Mucosa of descending colon (tissue), 3 donors: ENCODE measurements at regions not wholly inside any gene's neighbourhood (a gene's known extent, or its start where the extent isn't known, plus 50 kb on each side); places are given as distances from the start of the nearest gene placed in this dataset.
"Not testable (repeated sequence)": the region's sequence is repeated elsewhere in the genome, so short reads cannot be mapped to it uniquely, and the experiment has no call there.

Experiments used
- ATAC-seq: fragments of 200-7000 bp; cut with Tn5 transposase; one replicate; pipeline ENCODE4 v1.9.1; 2020; ENCODE audit warnings: mild to moderate bottlenecking, moderate library complexity
- DNase-seq, 3 donors: peaks; one replicate each; pipeline ENCODE4 v3.0.0-alpha.2; 2020
- H3K36me3 ChIP-seq: fragments of 200-600 bp; one replicate; pipeline ENCODE4 v1.8.0; 2021; ENCODE audit warnings: low read depth, mild to moderate bottlenecking
- H3K4me1 ChIP-seq: fragments of 200-600 bp; one replicate; pipeline ENCODE4 v1.8.0; 2021; ENCODE audit warnings: low read depth, mild to moderate bottlenecking
- H3K4me3 ChIP-seq: fragments of 200-600 bp; one replicate; pipeline ENCODE4 v1.8.0; 2021; ENCODE audit warnings: mild to moderate bottlenecking
- H3K9me3 ChIP-seq: fragments of 200-600 bp; one replicate; pipeline ENCODE4 v1.8.0; 2021; ENCODE audit warnings: mild to moderate bottlenecking
- intact Hi-C, 2 donors: fragments of 100-400 bp; cut with DNase I in 1 of 2; cut with micrococcal nuclease in 1 of 2; formaldehyde crosslinking; loops; one replicate each; pipeline versions ENCODE4 v1.11.0 to v1.11.1; 2022; cut with DNase I, micrococcal nuclease
- TF ChIP-seq, protein P1 (sequence below): fragments of 200-600 bp; IDR thresholded peaks from one replicate; pipeline ENCODE4 v1.8.0; 2022; ENCODE audit warnings: antibody characterized with exemption, mild to moderate bottlenecking
- donor health status: DM: no; HTN: no; CAD: no; lungs with moderate emphysema.
- donor health status: DM: no; HTN: no; CAD: no.
- donor health status: DM: no; HTN: yes; CAD: no.

DNA sequence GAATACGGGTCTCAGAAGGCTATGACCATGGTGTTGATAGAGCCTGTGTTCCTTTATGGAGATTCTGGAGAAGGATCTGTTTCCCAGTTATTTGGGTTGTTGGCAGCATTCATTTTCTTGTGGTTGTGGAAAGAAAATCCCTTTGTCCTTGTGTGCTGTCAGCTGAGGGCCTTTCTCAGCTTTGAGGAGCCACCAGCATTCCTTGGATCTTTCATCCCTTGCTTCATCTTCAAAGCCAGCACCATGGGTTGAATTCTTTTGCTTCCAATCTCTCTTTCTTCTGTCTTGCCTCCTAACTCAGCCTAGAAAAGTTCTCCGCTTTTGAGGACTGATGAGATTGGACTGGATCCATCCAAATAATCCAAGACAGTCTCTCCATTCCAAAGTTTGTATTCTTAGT is 103.2 kb upstream of the MMADHC start:
- H3K36me3 ChIP-seq = no peaks in the 10 kb centered on the region
- TF ChIP-seq, protein P1, sequence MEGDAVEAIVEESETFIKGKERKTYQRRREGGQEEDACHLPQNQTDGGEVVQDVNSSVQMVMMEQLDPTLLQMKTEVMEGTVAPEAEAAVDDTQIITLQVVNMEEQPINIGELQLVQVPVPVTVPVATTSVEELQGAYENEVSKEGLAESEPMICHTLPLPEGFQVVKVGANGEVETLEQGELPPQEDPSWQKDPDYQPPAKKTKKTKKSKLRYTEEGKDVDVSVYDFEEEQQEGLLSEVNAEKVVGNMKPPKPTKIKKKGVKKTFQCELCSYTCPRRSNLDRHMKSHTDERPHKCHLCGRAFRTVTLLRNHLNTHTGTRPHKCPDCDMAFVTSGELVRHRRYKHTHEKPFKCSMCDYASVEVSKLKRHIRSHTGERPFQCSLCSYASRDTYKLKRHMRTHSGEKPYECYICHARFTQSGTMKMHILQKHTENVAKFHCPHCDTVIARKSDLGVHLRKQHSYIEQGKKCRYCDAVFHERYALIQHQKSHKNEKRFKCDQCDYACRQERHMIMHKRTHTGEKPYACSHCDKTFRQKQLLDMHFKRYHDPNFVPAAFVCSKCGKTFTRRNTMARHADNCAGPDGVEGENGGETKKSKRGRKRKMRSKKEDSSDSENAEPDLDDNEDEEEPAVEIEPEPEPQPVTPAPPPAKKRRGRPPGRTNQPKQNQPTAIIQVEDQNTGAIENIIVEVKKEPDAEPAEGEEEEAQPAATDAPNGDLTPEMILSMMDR = no peak
- no peaks in the 10 kb centered on the region for H3K9me3 ChIP-seq
- DNase-seq (no peak), ATAC-seq (no peak)
- intact Hi-C loops = no loop called here
- H3K4me1 ChIP-seq = no peaks in the 10 kb centered on the region
- H3K4me3 ChIP-seq = no peak overlapping the region

DNA sequence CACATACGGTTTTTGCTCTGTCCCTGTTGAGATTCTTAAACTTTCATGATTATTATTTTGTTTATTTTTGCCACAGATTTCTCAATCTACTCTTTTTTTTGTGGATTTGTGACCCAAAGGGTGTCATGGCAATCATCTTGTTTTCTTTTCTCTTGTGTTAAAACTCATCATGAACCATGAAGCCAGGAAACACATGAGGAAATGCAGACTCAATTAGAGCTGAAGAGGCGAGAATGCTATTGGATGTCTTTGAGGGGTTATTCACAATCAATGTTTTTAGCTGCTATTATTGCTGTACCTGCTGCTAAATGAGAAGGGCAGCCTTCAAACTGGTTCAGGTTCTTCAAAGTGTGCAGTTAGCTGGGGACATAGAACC is 99.5 kb upstream of the MMADHC start:
- intact Hi-C loops = no loop called here
- Histone ChIP-seq H3K4me1 (no peaks in the 10 kb centered on the region), H3K9me3 (no peaks in the 10 kb centered on the region), H3K4me3 (no peak overlapping the region), H3K36me3 (no peaks in the 10 kb centered on the region)
- DNase-seq (no peak), ATAC-seq (no peak)
- TF ChIP-seq, protein P1 = no peak

DNA sequence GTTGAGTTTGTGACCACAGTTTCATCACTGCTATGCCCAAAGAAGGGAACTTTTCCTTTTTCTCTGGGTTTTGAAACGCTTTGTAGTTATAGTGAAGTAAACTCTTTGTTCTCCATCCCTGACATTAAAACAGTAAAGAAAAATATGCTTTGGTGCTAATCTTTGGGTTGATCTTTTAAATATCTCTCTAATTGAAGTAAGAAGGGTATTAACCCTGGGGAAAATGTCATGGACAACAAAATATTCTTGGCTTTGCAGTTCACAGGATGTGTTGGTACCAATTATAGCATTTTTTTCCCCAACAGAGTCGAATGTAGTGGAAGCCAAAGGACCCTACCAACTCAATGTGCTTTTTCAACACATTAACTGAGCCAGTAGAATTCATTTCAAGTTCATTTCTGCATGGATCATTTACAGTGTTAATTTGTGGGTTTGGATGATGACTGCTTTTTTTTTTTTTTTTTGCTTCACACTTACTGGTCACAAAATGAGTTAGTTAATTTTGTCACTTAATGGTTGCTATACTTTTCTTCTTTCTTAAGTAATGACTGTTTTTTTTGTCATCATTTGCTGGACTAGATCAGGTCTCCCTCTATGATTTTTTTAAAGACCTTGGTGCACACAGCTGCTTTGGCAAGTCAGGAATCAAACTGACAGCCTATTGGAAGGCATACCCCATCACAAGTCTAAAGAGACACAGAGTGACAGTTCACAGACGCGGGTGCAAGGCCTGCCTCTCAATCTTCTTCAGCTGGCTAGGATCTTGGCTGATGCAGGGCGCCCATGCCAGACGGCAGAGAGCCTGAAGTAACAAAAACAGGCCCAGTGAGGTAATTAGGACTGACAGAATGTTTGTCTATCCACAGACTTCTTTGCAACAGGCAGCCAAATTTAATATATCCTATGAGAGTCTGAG is 98.8 kb upstream of the MMADHC start:
- intact Hi-C loops = no loop called here
- ATAC-seq = no peak
- Histone ChIP-seq H3K4me3 (no peak overlapping the region), H3K36me3 (no peaks in the 10 kb centered on the region), H3K9me3 (no peaks in the 10 kb centered on the region), H3K4me1 (no peaks in the 10 kb centered on the region)
- TF ChIP-seq, protein P1 = no peak
- no peak for DNase-seq

DNA sequence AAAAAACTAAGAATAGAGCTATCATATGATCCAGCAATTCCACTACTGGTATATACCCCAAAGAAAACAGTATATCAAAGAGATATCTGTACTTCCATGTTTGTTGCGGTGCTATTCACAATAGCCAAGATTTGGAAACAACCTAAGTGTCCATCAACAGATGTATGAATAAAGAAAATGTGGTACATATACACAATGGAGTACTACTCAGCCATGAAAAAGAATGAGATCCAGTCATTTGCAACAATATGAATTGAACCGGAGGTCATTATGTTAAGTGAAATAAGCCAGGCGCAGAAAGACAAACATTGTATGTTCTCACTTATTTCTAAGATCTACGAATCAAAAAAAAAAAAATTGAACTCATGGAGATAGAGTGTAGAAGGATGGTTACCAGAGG is 97.8 kb upstream of the MMADHC start:
- H3K4me3 ChIP-seq, H3K36me3 ChIP-seq, H3K4me1 ChIP-seq, DNase-seq, ATAC-seq, H3K9me3 ChIP-seq, intact Hi-C loops: not testable (repeated sequence)

DNA sequence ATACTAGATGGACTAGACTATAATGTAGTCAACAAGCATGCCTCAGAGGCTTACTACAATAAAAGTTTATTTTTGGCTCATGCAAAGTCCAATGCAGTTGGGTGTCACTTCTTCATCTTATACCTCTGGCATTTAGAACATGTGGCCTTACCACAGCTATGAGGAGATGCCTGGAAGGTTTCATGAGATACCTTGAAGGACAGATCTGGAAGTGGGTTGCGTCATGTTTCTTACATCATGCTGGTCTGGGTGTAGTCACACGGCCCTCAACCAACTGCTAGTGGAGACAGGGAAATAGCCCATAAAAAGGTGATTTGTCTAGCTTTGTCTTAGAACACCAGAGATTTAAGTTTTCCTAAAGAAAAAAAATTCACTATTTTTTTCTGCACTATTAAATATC is 91.7 kb upstream of the MMADHC start:
- ATAC-seq (no peak), DNase-seq (no peak)
- H3K9me3 ChIP-seq = no peaks in the 10 kb centered on the region
- H3K4me3 ChIP-seq = no peak overlapping the region
- intact Hi-C loops = no loop called here
- no peaks in the 10 kb centered on the region for H3K36me3 ChIP-seq
- TF ChIP-seq, protein P1 = no peak
- no peaks in the 10 kb centered on the region for H3K4me1 ChIP-seq

DNA sequence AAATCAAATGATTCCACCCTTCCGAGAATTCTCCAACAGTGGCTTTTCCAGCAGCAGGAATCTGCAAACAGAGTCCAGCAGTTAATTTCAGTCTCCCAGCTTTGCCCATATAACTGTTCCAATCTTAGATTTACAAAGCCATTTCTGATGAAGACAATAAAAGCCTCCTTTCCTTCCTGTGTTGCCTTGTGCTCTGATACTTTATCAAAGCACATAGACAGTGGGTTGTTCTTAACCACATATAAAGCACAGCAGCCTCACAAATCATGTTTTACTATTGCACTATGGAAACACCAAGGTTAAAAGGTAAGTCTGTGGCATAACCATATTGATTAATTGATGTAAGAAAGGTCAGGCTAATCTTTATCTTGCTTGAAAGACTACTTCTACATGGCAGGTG is 89.8 kb upstream of the MMADHC start:
- Histone ChIP-seq H3K4me3 (no peak overlapping the region), H3K36me3 (no peaks in the 10 kb centered on the region), H3K9me3 (no peaks in the 10 kb centered on the region), H3K4me1 (no peaks in the 10 kb centered on the region)
- DNase-seq = no peak
- intact Hi-C loops = no loop called here
- TF ChIP-seq, protein P1 = no peak
- ATAC-seq = no peak
